Cardiac muscle cell (in vitro differentiated cells and primary cell): ENCODE measurements at regions not wholly inside any gene's neighbourhood (a gene's known extent, or its start where the extent isn't known, plus 50 kb on each side); places are given as distances from the start of the nearest gene placed in this dataset.

Experiments used
- DNase-seq, 2 donors: peaks; one replicate each; pipeline versions ENCODE4 v3.0.0 to v3.0.0-alpha.2; 2010 to 2017; ENCODE audit warnings: low read depth in 1 of 2, low spot score in 1 of 2
- H3K27ac ChIP-seq: fragments of 200-600 bp; sonication (generic); 2 replicates; pipeline ENCODE4 v1.5.1; 2016
- H3K27me3 ChIP-seq: fragments of 200-600 bp; sonication (generic); 2 replicates; pipeline ENCODE4 v1.6.0; 2016; ENCODE audit warnings: control low read depth
- H3K36me3 ChIP-seq: fragments of 200-600 bp; sonication (generic); 2 replicates; pipeline ENCODE4 v1.5.1; 2016; ENCODE audit warnings: control low read depth
- H3K4me1 ChIP-seq: fragments of 200-600 bp; sonication (generic); 2 replicates; pipeline ENCODE4 v1.8.1; 2017; ENCODE audit warnings: low read depth, mild to moderate bottlenecking, mixed run types
- H3K4me3 ChIP-seq: fragments of 200-600 bp; sonication (generic); 2 replicates; pipeline ENCODE4 v1.5.1; 2016; ENCODE audit warnings: mild to moderate bottlenecking
- H3K9me3 ChIP-seq: fragments of 200-600 bp; sonication (generic); 2 replicates; pipeline ENCODE4 v1.5.1; 2017; ENCODE audit warnings: low read depth, mild to moderate bottlenecking, control low read depth
- CTCF ChIP-seq: IDR thresholded peaks from 2 replicates; pipeline ENCODE4 v1.5.1; 2012; ENCODE audit warnings: low read depth, mild to moderate bottlenecking, low read length

- no peak for TF ChIP-seq CTCF
- Histone ChIP-seq H3K36me3 (no peaks in the 10 kb centered on the region), H3K4me1 (peaks cover 25% of the 10 kb centered on the region), H3K4me3 (no peak overlapping the region), H3K27me3 (no peaks in the 10 kb centered on the region), H3K27ac (no peak overlapping the region), H3K9me3 (no peaks in the 10 kb centered on the region)
- DNase-seq = no peak
Measured at GRCh38 chr18:44048435-44048834, 632.3 kb upstream of the SETBP1 start.

DNA sequence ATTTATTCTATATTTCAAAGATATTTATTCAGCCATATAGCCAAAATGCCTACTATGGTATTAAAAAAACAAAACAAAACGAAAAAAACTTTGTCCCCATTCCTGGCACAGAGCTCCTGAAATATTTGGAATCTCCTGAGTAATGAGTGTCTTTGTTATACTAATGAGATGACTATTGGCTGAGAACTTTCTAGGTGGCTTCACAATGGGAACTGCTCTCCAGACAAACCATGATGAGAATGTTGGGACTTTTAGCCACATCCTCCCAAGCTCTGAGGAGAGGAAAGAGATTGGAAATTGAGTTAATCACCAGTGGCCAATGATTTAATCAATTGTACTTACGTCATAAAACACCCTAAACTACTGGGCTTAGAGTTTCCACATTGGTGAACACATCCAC lies 631.8 kb upstream of the SETBP1 start:
- TF ChIP-seq CTCF = no peak
- Histone ChIP-seq H3K36me3 (no peaks in the 10 kb centered on the region), H3K27ac (no peak overlapping the region), H3K4me1 (peaks cover 25% of the 10 kb centered on the region), H3K27me3 (no peaks in the 10 kb centered on the region), H3K4me3 (no peak overlapping the region), H3K9me3 (no peaks in the 10 kb centered on the region)
- no peak for DNase-seq

- H3K9me3 ChIP-seq = no peaks in the 10 kb centered on the region
- TF ChIP-seq CTCF = no peak
- H3K27me3 ChIP-seq = no peaks in the 10 kb centered on the region
- DNase-seq = peak in 1 of 2 donors; percentile 83
- no peak overlapping the region for H3K4me3 ChIP-seq
- peak overlapping the region; percentile 81 for H3K27ac ChIP-seq
- H3K36me3 ChIP-seq = no peaks in the 10 kb centered on the region
- H3K4me1 ChIP-seq = peaks cover 25% of the 10 kb centered on the region
Measured at GRCh38 chr18:44051026-44051425, 629.7 kb upstream of the SETBP1 start.

GRCh38 chr18:44054514-44054913 lies 626.2 kb upstream of the SETBP1 start:
- H3K4me3 ChIP-seq = no peak overlapping the region
- DNase-seq = no peak
- no peak for TF ChIP-seq CTCF
- H3K27ac ChIP-seq = no peak overlapping the region
- H3K9me3 ChIP-seq = no peaks in the 10 kb centered on the region
- no peaks in the 10 kb centered on the region for H3K27me3 ChIP-seq
- peaks cover 25% of the 10 kb centered on the region for H3K4me1 ChIP-seq
- H3K36me3 ChIP-seq = no peaks in the 10 kb centered on the region

GRCh38 chr18:44060197-44060596 lies 620.5 kb upstream of the SETBP1 start:
- Histone ChIP-seq H3K36me3 (no peaks in the 10 kb centered on the region), H3K27me3 (no peaks in the 10 kb centered on the region), H3K4me1 (no peaks in the 10 kb centered on the region), H3K9me3 (no peaks in the 10 kb centered on the region), H3K27ac (no peak overlapping the region), H3K4me3 (no peak overlapping the region)
- TF ChIP-seq CTCF = no peak
- no peak for DNase-seq

GRCh38 chr18:44061438-44061837 lies 619.2 kb upstream of the SETBP1 start:
- H3K4me1 ChIP-seq = no peaks in the 10 kb centered on the region
- H3K4me3 ChIP-seq = no peak overlapping the region
- H3K27ac ChIP-seq = no peak overlapping the region
- no peaks in the 10 kb centered on the region for H3K9me3 ChIP-seq
- H3K27me3 ChIP-seq = no peaks in the 10 kb centered on the region
- TF ChIP-seq CTCF = no peak
- H3K36me3 ChIP-seq = no peaks in the 10 kb centered on the region
- DNase-seq = no peak
